Liver (tissue), 3 donors: ENCODE measurements at regions not wholly inside any gene's neighbourhood (a gene's known extent, or its start where the extent isn't known, plus 50 kb on each side); places are given as distances from the start of the nearest gene placed in this dataset.

Experiments
- EGR1 ChIP-seq, 2 donors: IDR thresholded peaks; 2 replicates each; pipeline ENCODE4 v1.6.1; 2016 to 2018; ENCODE audit warnings: antibody characterized with exemption in 2 of 2, low read depth in 2 of 2
- GABPA ChIP-seq, 2 donors: IDR thresholded peaks in 1 of 2; conservative IDR thresholded peaks in 1 of 2; 2 replicates each; pipeline ENCODE4 v1.6.1; 2016; ENCODE audit warnings: antibody characterized with exemption in 2 of 2, mild to moderate bottlenecking in 1 of 2, moderate library complexity in 1 of 2
- RXRA ChIP-seq, 2 donors: IDR thresholded peaks; 2 replicates each; pipeline ENCODE4 v1.6.1; 2017 to 2018; ENCODE audit warnings: antibody characterized with exemption in 2 of 2, mild to moderate bottlenecking in 1 of 2
- TAF1 ChIP-seq: conservative IDR thresholded peaks from 2 replicates; pipeline ENCODE4 v1.6.1; 2016; ENCODE audit warnings: antibody characterized with exemption, mild to moderate bottlenecking
- YY1 ChIP-seq: IDR thresholded peaks from 2 replicates; pipeline ENCODE4 v1.6.1; 2016; ENCODE audit warnings: antibody characterized with exemption, mild to moderate bottlenecking
- TF ChIP-seq, protein P1 (sequence below): fragments of 150-350 bp; IDR thresholded peaks from 2 replicates; pipeline ENCODE4 v1.5.1; 2017; ENCODE audit warnings: improper control_type of control experiment, low read depth, low read length; ENCODE audit not compliant: missing input control
- TF ChIP-seq, protein P2 (sequence below): IDR thresholded peaks from 2 replicates; pipeline ENCODE4 v1.6.1; 2016; ENCODE audit warnings: antibody characterized with exemption, mild to moderate bottlenecking
- TF ChIP-seq, protein P3 (sequence below): IDR thresholded peaks from 2 replicates; pipeline ENCODE4 v1.6.1; 2016; ENCODE audit warnings: antibody characterized with exemption
- donor health status: healthy.
- donor health status: healthy.

GRCh38 chr1:23632479-23633160 is 59.0 kb upstream of the RPL11 start:
- no peak for TF ChIP-seq YY1
- TF ChIP-seq, protein P1, sequence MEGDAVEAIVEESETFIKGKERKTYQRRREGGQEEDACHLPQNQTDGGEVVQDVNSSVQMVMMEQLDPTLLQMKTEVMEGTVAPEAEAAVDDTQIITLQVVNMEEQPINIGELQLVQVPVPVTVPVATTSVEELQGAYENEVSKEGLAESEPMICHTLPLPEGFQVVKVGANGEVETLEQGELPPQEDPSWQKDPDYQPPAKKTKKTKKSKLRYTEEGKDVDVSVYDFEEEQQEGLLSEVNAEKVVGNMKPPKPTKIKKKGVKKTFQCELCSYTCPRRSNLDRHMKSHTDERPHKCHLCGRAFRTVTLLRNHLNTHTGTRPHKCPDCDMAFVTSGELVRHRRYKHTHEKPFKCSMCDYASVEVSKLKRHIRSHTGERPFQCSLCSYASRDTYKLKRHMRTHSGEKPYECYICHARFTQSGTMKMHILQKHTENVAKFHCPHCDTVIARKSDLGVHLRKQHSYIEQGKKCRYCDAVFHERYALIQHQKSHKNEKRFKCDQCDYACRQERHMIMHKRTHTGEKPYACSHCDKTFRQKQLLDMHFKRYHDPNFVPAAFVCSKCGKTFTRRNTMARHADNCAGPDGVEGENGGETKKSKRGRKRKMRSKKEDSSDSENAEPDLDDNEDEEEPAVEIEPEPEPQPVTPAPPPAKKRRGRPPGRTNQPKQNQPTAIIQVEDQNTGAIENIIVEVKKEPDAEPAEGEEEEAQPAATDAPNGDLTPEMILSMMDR, result no peak
- no peak for TF ChIP-seq RXRA (IDR thresholded peaks at IDR 0.05)
- TF ChIP-seq EGR1 (IDR thresholded peaks at IDR 0.05; ENCODE audit: low read depth in 2 of 2), result no peak
- TF ChIP-seq, protein P2, sequence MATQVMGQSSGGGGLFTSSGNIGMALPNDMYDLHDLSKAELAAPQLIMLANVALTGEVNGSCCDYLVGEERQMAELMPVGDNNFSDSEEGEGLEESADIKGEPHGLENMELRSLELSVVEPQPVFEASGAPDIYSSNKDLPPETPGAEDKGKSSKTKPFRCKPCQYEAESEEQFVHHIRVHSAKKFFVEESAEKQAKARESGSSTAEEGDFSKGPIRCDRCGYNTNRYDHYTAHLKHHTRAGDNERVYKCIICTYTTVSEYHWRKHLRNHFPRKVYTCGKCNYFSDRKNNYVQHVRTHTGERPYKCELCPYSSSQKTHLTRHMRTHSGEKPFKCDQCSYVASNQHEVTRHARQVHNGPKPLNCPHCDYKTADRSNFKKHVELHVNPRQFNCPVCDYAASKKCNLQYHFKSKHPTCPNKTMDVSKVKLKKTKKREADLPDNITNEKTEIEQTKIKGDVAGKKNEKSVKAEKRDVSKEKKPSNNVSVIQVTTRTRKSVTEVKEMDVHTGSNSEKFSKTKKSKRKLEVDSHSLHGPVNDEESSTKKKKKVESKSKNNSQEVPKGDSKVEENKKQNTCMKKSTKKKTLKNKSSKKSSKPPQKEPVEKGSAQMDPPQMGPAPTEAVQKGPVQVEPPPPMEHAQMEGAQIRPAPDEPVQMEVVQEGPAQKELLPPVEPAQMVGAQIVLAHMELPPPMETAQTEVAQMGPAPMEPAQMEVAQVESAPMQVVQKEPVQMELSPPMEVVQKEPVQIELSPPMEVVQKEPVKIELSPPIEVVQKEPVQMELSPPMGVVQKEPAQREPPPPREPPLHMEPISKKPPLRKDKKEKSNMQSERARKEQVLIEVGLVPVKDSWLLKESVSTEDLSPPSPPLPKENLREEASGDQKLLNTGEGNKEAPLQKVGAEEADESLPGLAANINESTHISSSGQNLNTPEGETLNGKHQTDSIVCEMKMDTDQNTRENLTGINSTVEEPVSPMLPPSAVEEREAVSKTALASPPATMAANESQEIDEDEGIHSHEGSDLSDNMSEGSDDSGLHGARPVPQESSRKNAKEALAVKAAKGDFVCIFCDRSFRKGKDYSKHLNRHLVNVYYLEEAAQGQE, result no peak
- TF ChIP-seq TAF1, result no peak
- TF ChIP-seq, protein P3, sequence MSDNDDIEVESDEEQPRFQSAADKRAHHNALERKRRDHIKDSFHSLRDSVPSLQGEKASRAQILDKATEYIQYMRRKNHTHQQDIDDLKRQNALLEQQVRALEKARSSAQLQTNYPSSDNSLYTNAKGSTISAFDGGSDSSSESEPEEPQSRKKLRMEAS, result no peak
- TF ChIP-seq GABPA (IDR thresholded peaks at IDR 0.05 in 1 of 2, conservative IDR thresholded peaks at IDR 0.05 in 1 of 2), result no peak
